Keratinocyte (primary cell): ENCODE measurements at regions not wholly inside any gene's neighbourhood (a gene's known extent, or its start where the extent isn't known, plus 50 kb on each side); places are given as distances from the start of the nearest gene placed in this dataset.

Source experiments
- EZH2 ChIP-seq: IDR thresholded peaks from one replicate; pipeline ENCODE4 v1.6.1; 2012; ENCODE audit warnings: inconsistent platforms, mild to moderate bottlenecking, low read length, moderate library complexity
- TF ChIP-seq, protein P1 (sequence below), 3 experiments: IDR thresholded peaks in 1 of 3; conservative IDR thresholded peaks in 1 of 3; optimal IDR thresholded peaks in 1 of 3; 2 replicates in 2 of 3; 3 replicates in 1 of 3; pipeline versions ENCODE3 to v1.5.1; 2011; ENCODE audit warnings: low read length in 3 of 3, mild to moderate bottlenecking in 3 of 3, moderate library complexity in 2 of 3, control low read depth in 1 of 3, inconsistent platforms in 1 of 3; ENCODE audit not compliant: insufficient read depth in 2 of 3; ENCODE audit errors: extremely low read depth in 1 of 3

GRCh38 chr19:5394551-5395505 lies 54.2 kb upstream of the PTPRS start:
- TF ChIP-seq, protein P1, sequence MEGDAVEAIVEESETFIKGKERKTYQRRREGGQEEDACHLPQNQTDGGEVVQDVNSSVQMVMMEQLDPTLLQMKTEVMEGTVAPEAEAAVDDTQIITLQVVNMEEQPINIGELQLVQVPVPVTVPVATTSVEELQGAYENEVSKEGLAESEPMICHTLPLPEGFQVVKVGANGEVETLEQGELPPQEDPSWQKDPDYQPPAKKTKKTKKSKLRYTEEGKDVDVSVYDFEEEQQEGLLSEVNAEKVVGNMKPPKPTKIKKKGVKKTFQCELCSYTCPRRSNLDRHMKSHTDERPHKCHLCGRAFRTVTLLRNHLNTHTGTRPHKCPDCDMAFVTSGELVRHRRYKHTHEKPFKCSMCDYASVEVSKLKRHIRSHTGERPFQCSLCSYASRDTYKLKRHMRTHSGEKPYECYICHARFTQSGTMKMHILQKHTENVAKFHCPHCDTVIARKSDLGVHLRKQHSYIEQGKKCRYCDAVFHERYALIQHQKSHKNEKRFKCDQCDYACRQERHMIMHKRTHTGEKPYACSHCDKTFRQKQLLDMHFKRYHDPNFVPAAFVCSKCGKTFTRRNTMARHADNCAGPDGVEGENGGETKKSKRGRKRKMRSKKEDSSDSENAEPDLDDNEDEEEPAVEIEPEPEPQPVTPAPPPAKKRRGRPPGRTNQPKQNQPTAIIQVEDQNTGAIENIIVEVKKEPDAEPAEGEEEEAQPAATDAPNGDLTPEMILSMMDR (optimal IDR thresholded peaks at IDR 0.05 in 1 of 3, IDR thresholded peaks at IDR 0.05 in 1 of 3, conservative IDR thresholded peaks at IDR 0.05 in 1 of 3; ENCODE audit: extremely low read depth in 1 of 3, insufficient read depth in 2 of 3, low read length in 3 of 3), result no peak
- TF ChIP-seq EZH2, result no peak
